Neural progenitor cell (in vitro differentiated cells): ENCODE measurements at regions not wholly inside any gene's neighbourhood (a gene's known extent, or its start where the extent isn't known, plus 50 kb on each side); places are given as distances from the start of the nearest gene placed in this dataset.

Experiments
- EZH2 ChIP-seq: fragments of 200-600 bp; sonication (generic); IDR thresholded peaks from 2 replicates; pipeline ENCODE4 v1.6.1; 2017; ENCODE audit warnings: antibody characterized with exemption, mild to moderate bottlenecking, moderate library complexity
- EZH2phosphoT487 ChIP-seq: fragments of 200-600 bp; sonication (generic); IDR thresholded peaks from 2 replicates; pipeline ENCODE4 v1.6.1; 2017; ENCODE audit warnings: antibody characterized with exemption
- TF ChIP-seq, protein P1 (sequence below): fragments of 200-600 bp; sonication (generic); IDR thresholded peaks from 2 replicates; pipeline ENCODE4 v1.5.1; 2017; ENCODE audit warnings: antibody characterized with exemption, mild to moderate bottlenecking

- TF ChIP-seq, protein P1, sequence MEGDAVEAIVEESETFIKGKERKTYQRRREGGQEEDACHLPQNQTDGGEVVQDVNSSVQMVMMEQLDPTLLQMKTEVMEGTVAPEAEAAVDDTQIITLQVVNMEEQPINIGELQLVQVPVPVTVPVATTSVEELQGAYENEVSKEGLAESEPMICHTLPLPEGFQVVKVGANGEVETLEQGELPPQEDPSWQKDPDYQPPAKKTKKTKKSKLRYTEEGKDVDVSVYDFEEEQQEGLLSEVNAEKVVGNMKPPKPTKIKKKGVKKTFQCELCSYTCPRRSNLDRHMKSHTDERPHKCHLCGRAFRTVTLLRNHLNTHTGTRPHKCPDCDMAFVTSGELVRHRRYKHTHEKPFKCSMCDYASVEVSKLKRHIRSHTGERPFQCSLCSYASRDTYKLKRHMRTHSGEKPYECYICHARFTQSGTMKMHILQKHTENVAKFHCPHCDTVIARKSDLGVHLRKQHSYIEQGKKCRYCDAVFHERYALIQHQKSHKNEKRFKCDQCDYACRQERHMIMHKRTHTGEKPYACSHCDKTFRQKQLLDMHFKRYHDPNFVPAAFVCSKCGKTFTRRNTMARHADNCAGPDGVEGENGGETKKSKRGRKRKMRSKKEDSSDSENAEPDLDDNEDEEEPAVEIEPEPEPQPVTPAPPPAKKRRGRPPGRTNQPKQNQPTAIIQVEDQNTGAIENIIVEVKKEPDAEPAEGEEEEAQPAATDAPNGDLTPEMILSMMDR = no peak
- no peak for TF ChIP-seq EZH2phosphoT487
- no peak for TF ChIP-seq EZH2
Measured at GRCh38 chr14:75361041-75361440, 66.8 kb upstream of the JDP2 start.
